H1 (cell line): ENCODE measurements at regions not wholly inside any gene's neighbourhood (a gene's known extent, or its start where the extent isn't known, plus 50 kb on each side); places are given as distances from the start of the nearest gene placed in this dataset.

Experiments
- CTCF ChIA-PET: fragments of 300-600 bp; sonication (Branson Sonifier 250); formaldehyde crosslinking; loops from one replicate; lab custom pipeline; 2021; ENCODE audit not compliant: partially characterized antibody; lab: Charles Lee
- POLR2A ChIA-PET: fragments of 300-600 bp; sonication (Branson Sonifier 250); formaldehyde crosslinking; loops from one replicate; lab custom pipeline; 2021; ENCODE audit warnings: inconsistent platforms; ENCODE audit not compliant: partially characterized antibody; lab: Charles Lee
- DNase-seq, 2 experiments: peaks; one replicate each; pipeline versions ENCODE4 v3.0.0 to v3.0.0-alpha.2; 2010 to 2022; ENCODE audit warnings: low spot score in 2 of 2, low read depth in 1 of 2, mixed read lengths in 1 of 2
- FAIRE-seq: peaks from 2 replicates; lab custom pipeline; 2011; peaks lifted over from hg19 to GRCh38; lab: Jason Lieb, UNC
- H2AFZ ChIP-seq: 2 replicates; pipeline ENCODE4 v1.8.1; 2012; ENCODE audit warnings: low read length, inconsistent platforms
- H2AK5ac ChIP-seq: 2 replicates; pipeline ENCODE4 v1.6.1; 2013; ENCODE audit warnings: low read depth, low read length
- H2BK120ac ChIP-seq: replicated peaks from 2 replicates; pipeline ENCODE3; 2013; ENCODE audit warnings: low read depth, low read length, inconsistent platforms
- H2BK12ac ChIP-seq: 2 replicates; pipeline ENCODE4 v1.6.1; 2013; ENCODE audit warnings: low read depth, low read length
- H2BK15ac ChIP-seq: 2 replicates; pipeline ENCODE4 v1.6.1; 2013; ENCODE audit warnings: low read length
- H2BK20ac ChIP-seq: 2 replicates; pipeline ENCODE4 v1.6.1; 2013; ENCODE audit warnings: low read length
- H2BK5ac ChIP-seq: 2 replicates; pipeline ENCODE4 v1.6.1; 2013; ENCODE audit warnings: low read depth, low read length
- H3K14ac ChIP-seq: 2 replicates; pipeline ENCODE4 v1.6.1; 2013; ENCODE audit warnings: inconsistent platforms; ENCODE audit not compliant: insufficient read length
- H3K18ac ChIP-seq: 2 replicates; pipeline ENCODE4 v1.6.1; 2013; ENCODE audit warnings: low read length; ENCODE audit errors: extremely low read depth
- H3K23ac ChIP-seq: 2 replicates; pipeline ENCODE4 v1.6.1; 2013; ENCODE audit warnings: inconsistent platforms; ENCODE audit not compliant: insufficient read length
- H3K23me2 ChIP-seq: 2 replicates; pipeline ENCODE4 v1.6.1; 2013; ENCODE audit warnings: low read depth, low read length
- H3K27ac ChIP-seq: 2 replicates; pipeline ENCODE4 v1.6.1; 2011; ENCODE audit warnings: low read depth, low read length, inconsistent platforms
- H3K27me3 ChIP-seq, 4 experiments: replicated peaks in 1 of 4; 1 replicate in 1 of 4; 2 replicates in 3 of 4; pipeline versions ENCODE4 v1.6.1 to v1.8.1; 2011 to 2013; ENCODE audit warnings: low read length in 3 of 4, mild to moderate bottlenecking in 3 of 4, inconsistent platforms in 2 of 4, mixed read lengths in 2 of 4, moderate library complexity in 1 of 4; ENCODE audit not compliant: control insufficient read depth in 3 of 4, insufficient read depth in 3 of 4; ENCODE audit errors: extremely low read depth in 1 of 4
- H3K36me3 ChIP-seq, 4 experiments: 2 replicates each; pipeline versions ENCODE4 v1.6.1 to v1.8.1; 2011 to 2013; ENCODE audit warnings: mild to moderate bottlenecking in 4 of 4, low read length in 3 of 4, moderate library complexity in 2 of 4, control low read depth in 1 of 4, inconsistent platforms in 1 of 4; ENCODE audit not compliant: insufficient read depth in 4 of 4, control insufficient read depth in 2 of 4
- H3K4ac ChIP-seq: replicated peaks from 2 replicates; pipeline ENCODE3; 2013; ENCODE audit warnings: low read length, low read depth, mixed read lengths, inconsistent platforms; ENCODE audit not compliant: insufficient read length
- H3K4me1 ChIP-seq, 4 experiments: replicated peaks in 1 of 4; 1 replicate in 1 of 4; 2 replicates in 3 of 4; pipeline versions ENCODE4 v1.6.1 to v1.8.1; 2011 to 2013; ENCODE audit warnings: low read length in 3 of 4, inconsistent platforms in 2 of 4, mixed read lengths in 1 of 4; ENCODE audit not compliant: insufficient read depth in 4 of 4, control insufficient read depth in 3 of 4
- H3K4me2 ChIP-seq, 2 experiments: 2 replicates each; pipeline versions ENCODE4 v1.6.1 to v1.8.1; 2011 to 2013; ENCODE audit warnings: low read depth in 2 of 2, low read length in 2 of 2, control low read depth in 1 of 2, inconsistent platforms in 1 of 2, mild to moderate bottlenecking in 1 of 2; ENCODE audit not compliant: insufficient read depth in 1 of 2
- H3K4me3 ChIP-seq, 4 experiments: fragments of 200-600, 300-600 bp in 1 of 4; sonication (generic), shearing (Covaris generic), sonication (Bioruptor Twin) in 1 of 4; 2 replicates each; pipeline versions ENCODE4 v1.5.1 to v1.8.1; 2011 to 2016; ENCODE audit warnings: low read length in 4 of 4, low read depth in 3 of 4, control low read depth in 2 of 4, inconsistent platforms in 2 of 4, mild to moderate bottlenecking in 2 of 4, mixed read lengths in 1 of 4, moderate library complexity in 1 of 4; ENCODE audit not compliant: insufficient read depth in 2 of 4; ENCODE audit errors: extremely low read depth in 1 of 4
- H3K56ac ChIP-seq: replicated peaks from 2 replicates; pipeline ENCODE3; 2013; ENCODE audit warnings: low read depth, mild to moderate bottlenecking, mixed read lengths, low read length, inconsistent platforms; ENCODE audit not compliant: insufficient read length
- H3K79me1 ChIP-seq: 2 replicates; pipeline ENCODE4 v1.6.1; 2013; ENCODE audit warnings: low read depth, low read length, control low read depth
- H3K79me2 ChIP-seq, 2 experiments: 2 replicates each; pipeline versions ENCODE4 v1.6.1 to v1.8.1; 2012 to 2013; ENCODE audit warnings: low read length in 2 of 2, mild to moderate bottlenecking in 2 of 2, inconsistent platforms in 1 of 2; ENCODE audit not compliant: insufficient read depth in 2 of 2, control insufficient read depth in 1 of 2
- H3K9ac ChIP-seq, 4 experiments: replicated peaks in 1 of 4; 1 replicate in 1 of 4; 2 replicates in 3 of 4; pipeline versions ENCODE4 v1.6.1 to v1.8.1; 2011 to 2013; ENCODE audit warnings: low read depth in 3 of 4, low read length in 3 of 4, control low read depth in 2 of 4, mild to moderate bottlenecking in 2 of 4, moderate library complexity in 2 of 4, inconsistent platforms in 1 of 4; ENCODE audit errors: extremely low read depth in 1 of 4
- H3K9me3 ChIP-seq, 2 experiments: 2 replicates each; pipeline versions ENCODE4 v1.6.1 to v1.8.1; 2012 to 2013; ENCODE audit warnings: mild to moderate bottlenecking in 2 of 2, moderate library complexity in 2 of 2, control low read depth in 1 of 2, inconsistent platforms in 1 of 2, low read depth in 1 of 2, low read length in 1 of 2, mixed read lengths in 1 of 2; ENCODE audit not compliant: insufficient read depth in 2 of 2
- H4K20me1 ChIP-seq, 2 experiments: replicated peaks in 1 of 2; 2 replicates each; pipeline versions ENCODE3 to v1.8.1; 2011 to 2013; ENCODE audit warnings: inconsistent platforms in 2 of 2, low read length in 2 of 2, mild to moderate bottlenecking in 1 of 2; ENCODE audit not compliant: insufficient read depth in 2 of 2, control insufficient read depth in 1 of 2
- H4K5ac ChIP-seq: 2 replicates; pipeline ENCODE4 v1.6.1; 2013; ENCODE audit warnings: low read length, low read depth, mixed read lengths, inconsistent platforms; ENCODE audit not compliant: insufficient read length
- H4K8ac ChIP-seq: 2 replicates; pipeline ENCODE4 v1.8.0; 2013; ENCODE audit warnings: mild to moderate bottlenecking, moderate library complexity, low read length, inconsistent platforms; ENCODE audit not compliant: insufficient read depth; ENCODE audit errors: extremely low read depth
- H4K91ac ChIP-seq: replicated peaks from 2 replicates; pipeline ENCODE3; 2013; ENCODE audit warnings: low read length, mixed read lengths, inconsistent platforms; ENCODE audit not compliant: insufficient read length
- BRCA1 ChIP-seq: IDR thresholded peaks from 2 replicates; pipeline ENCODE4 v1.6.1; 2012; ENCODE audit warnings: low read depth, low read length, improper control_type of control experiment
- CBX5 ChIP-seq: fragments of 300-800, 300-1000 bp; sonication (generic); IDR thresholded peaks from 2 replicates; pipeline ENCODE4 v1.7.1; 2016; ENCODE audit warnings: antibody characterized with exemption, low read length, low read depth
- CEBPB ChIP-seq: IDR thresholded peaks from 2 replicates; pipeline ENCODE4 v1.6.1; 2012; ENCODE audit warnings: low read depth, low read length
- CHD2 ChIP-seq: IDR thresholded peaks from 2 replicates; pipeline ENCODE4 v1.6.1; 2012; ENCODE audit warnings: low read length, improper control_type of control experiment
- JUN ChIP-seq: IDR thresholded peaks from 2 replicates; pipeline ENCODE4 v1.6.1; 2011; ENCODE audit warnings: low read depth, mild to moderate bottlenecking, improper control_type of control experiment, low read length
- KDM4A ChIP-seq: IDR thresholded peaks from one replicate; pipeline ENCODE4 v1.7.1; 2012; ENCODE audit warnings: low read depth, mild to moderate bottlenecking, moderate library complexity, low read length, inconsistent platforms; ENCODE audit not compliant: severe bottlenecking
- MAFK ChIP-seq: IDR thresholded peaks from 2 replicates; pipeline ENCODE4 v1.6.1; 2012; ENCODE audit warnings: low read depth, mild to moderate bottlenecking, improper control_type of control experiment, low read length
- NRF1 ChIP-seq: IDR thresholded peaks from 2 replicates; pipeline ENCODE4 v1.6.1; 2011; ENCODE audit warnings: mild to moderate bottlenecking, low read depth, low read length, improper control_type of control experiment
- SAP30 ChIP-seq: fragments of 300-600 bp; sonication (generic); IDR thresholded peaks from 2 replicates; pipeline ENCODE4 v1.7.1; 2012; ENCODE audit warnings: low read length, moderate library complexity, mild to moderate bottlenecking, inconsistent platforms; ENCODE audit not compliant: insufficient read depth, insufficient replicate concordance
- SUZ12 ChIP-seq: fragments of 200-600 bp; sonication (generic); IDR thresholded peaks from 2 replicates; pipeline ENCODE4 v1.6.1; 2012; ENCODE audit warnings: mild to moderate bottlenecking, inconsistent platforms, low read length, moderate library complexity, mixed read lengths
- TEAD4 ChIP-seq: IDR thresholded peaks from 2 replicates; pipeline ENCODE4 v1.6.1; 2012; ENCODE audit warnings: low read depth, low read length, inconsistent platforms, mixed read lengths
- USF2 ChIP-seq: IDR thresholded peaks from 2 replicates; pipeline ENCODE4 v1.6.1; 2011; ENCODE audit warnings: low read length, improper control_type of control experiment
- WGBS, 2 experiments: shearing (Covaris generic) in 1 of 2; methylation state at CpG; one replicate each; pipeline versions ENCODE4 v1.1.6 to v1.1.7; 2013 to 2015; ENCODE audit warnings: low lambda C conversion rate in 2 of 2, mixed read lengths in 2 of 2, inconsistent platforms in 1 of 2, low coverage in 1 of 2, missing lambda C conversion rate in 1 of 2; ENCODE audit not compliant: insufficient replicate concordance in 2 of 2, insufficient coverage in 1 of 2, insufficient read length in 1 of 2; ENCODE audit errors: extremely low coverage in 1 of 2, missing lambda C conversion rate in 1 of 2; 5-methylcytosine and 5-hydroxymethylcytosine counted together

GRCh38 chr7:84722734-84723133 is 464.1 kb downstream of the SEMA3D start:
- 94% methylated on average over 3 of the region's 3 CpGs; no CpG with 5 or more reads in 1 of the 2 experiments for WGBS, 2 experiments

More at GRCh38 chr7:84722734-84723133, 464.1 kb downstream of the SEMA3D start:
- FAIRE-seq = no peak
- H3K23me2 ChIP-seq = no peaks in the 10 kb centered on the region
- no peaks in the 10 kb centered on the region for H3K79me1 ChIP-seq
- H3K23ac ChIP-seq = no peak overlapping the region
- H3K14ac ChIP-seq = no peak overlapping the region
- H3K18ac ChIP-seq = no peak overlapping the region
- no peak overlapping the region for H3K4ac ChIP-seq
- no peaks in the 10 kb centered on the region; a peak in 2 of 7 replicates for H3K4me1 ChIP-seq
- no peak overlapping the region for H4K91ac ChIP-seq
- no peaks in the 10 kb centered on the region for H4K20me1 ChIP-seq
- H3K4me3 ChIP-seq = no peak overlapping the region
- H3K79me2 ChIP-seq = no peaks in the 10 kb centered on the region
- no peak overlapping the region for H2BK120ac ChIP-seq
- no peaks in the 10 kb centered on the region for H3K36me3 ChIP-seq
- no peak overlapping the region for H3K27ac ChIP-seq
- H3K4me2 ChIP-seq = no peak overlapping the region
- DNase-seq = no peak
- no peak overlapping the region for H3K56ac ChIP-seq
- H2AFZ ChIP-seq = no peak overlapping the region
- H2BK20ac ChIP-seq = no peak overlapping the region
- no peak overlapping the region for H2BK15ac ChIP-seq
- POLR2A ChIA-PET = no interaction called here
- H2BK5ac ChIP-seq = no peak overlapping the region
- no peaks in the 10 kb centered on the region for H3K9me3 ChIP-seq
- no peaks in the 10 kb centered on the region for H3K27me3 ChIP-seq
- H3K9ac ChIP-seq = no peak overlapping the region
- CTCF ChIA-PET = no interaction called here
- no peak overlapping the region for H4K5ac ChIP-seq
- TF ChIP-seq KDM4A = no peak
- no peak for TF ChIP-seq NRF1
- TF ChIP-seq USF2 = no peak
- no peak for TF ChIP-seq SUZ12
- no peak for TF ChIP-seq TEAD4
- TF ChIP-seq MAFK = no peak
- no peak for TF ChIP-seq SAP30
- TF ChIP-seq BRCA1 = no peak
- TF ChIP-seq CHD2 = no peak
- TF ChIP-seq JUN = no peak
- no peak for TF ChIP-seq CBX5
- TF ChIP-seq CEBPB = no peak
- no peak overlapping the region for H2AK5ac ChIP-seq
- no peak overlapping the region for H2BK12ac ChIP-seq
- peak overlapping the region; percentile 35; the same call in 1 of the 2 replicates for H4K8ac ChIP-seq
